ENCODE measurements at regions not wholly inside any gene's neighbourhood (a gene's known extent, or its start where the extent isn't known, plus 50 kb on each side); places are given as distances from the start of the nearest gene placed in this dataset.
A peak's percentile ranks its signal among the peaks of the same experiment; 100 is the strongest.

GRCh38 chr12:45102818-45103217, 51.9 kb upstream of the DBX2 start:
- no peak for DNase-seq

GRCh38 chr12:45105996-45106395, 55.1 kb upstream of the DBX2 start:
- DNase-seq: no peak

- no peak for DNase-seq
Observed at GRCh38 chr12:45112306-45112705, 61.4 kb upstream of the DBX2 start.

- no peak for DNase-seq
Observed at GRCh38 chr12:45121224-45121623, 70.3 kb upstream of the DBX2 start.

- peak in 1 of 2 donors; percentile 6 for DNase-seq
Observed at GRCh38 chr12:45122768-45123380, 72.0 kb upstream of the DBX2 start.

GRCh38 chr12:45124485-45125155, 73.7 kb upstream of the DBX2 start:
- DNase-seq: no peak

- DNase-seq: no peak
Observed at GRCh38 chr12:45125997-45126396, 75.1 kb upstream of the DBX2 start.

GRCh38 chr12:45128637-45129036, 77.7 kb upstream of the DBX2 start:
- DNase-seq: no peak

GRCh38 chr12:45130881-45131281, 80.0 kb upstream of the DBX2 start:
- peak; percentile 52 to 60 for DNase-seq

- peak in 1 of 2 donors; percentile 6 for DNase-seq
Observed at GRCh38 chr12:45131506-45131905, 80.6 kb upstream of the DBX2 start.

- no peak for DNase-seq
Observed at GRCh38 chr12:45138609-45139008, 77.3 kb upstream of the ANO6 start.

GRCh38 chr12:45148006-45148405, 67.9 kb upstream of the ANO6 start:
- no peak for DNase-seq

- DNase-seq: no peak
Observed at GRCh38 chr12:45148619-45149018, 67.3 kb upstream of the ANO6 start.

- no peak for DNase-seq
Observed at GRCh38 chr12:45165284-45165683, 50.6 kb upstream of the ANO6 start.

GRCh38 chr12:45166056-45166455, 49.8 kb upstream of the ANO6 start:
- DNase-seq: no peak

All from inflammatory macrophage (primary cell).